GM18519 (cell line): ENCODE measurements at regions not wholly inside any gene's neighbourhood (a gene's known extent, or its start where the extent isn't known, plus 50 kb on each side); places are given as distances from the start of the nearest gene placed in this dataset.
"Not testable (repeated sequence)": the region's sequence is repeated elsewhere in the genome, so short reads cannot be mapped to it uniquely, and the experiment has no call there.

Source experiments
- ATAC-seq: cut with Tn5 transposase; IDR thresholded peaks from one replicate; pipeline ENCODE4 v1.9.1; 2021; ENCODE audit warnings: mild to moderate bottlenecking, moderate library complexity; ENCODE audit not compliant: unreplicated experiment, low FRiP score

GRCh38 chr7:131941291-131941690 is 384.9 kb upstream of the PODXL start:
- no peak for ATAC-seq

- ATAC-seq = no peak
These were observed 384.3 kb upstream of the PODXL start for GRCh38 chr7:131940621-131941165.

GRCh38 chr7:131938788-131939187 is 382.4 kb upstream of the PODXL start:
- ATAC-seq = not testable (repeated sequence)

- ATAC-seq = no peak
These were observed 381.4 kb upstream of the PODXL start for GRCh38 chr7:131937868-131938267.

GRCh38 chr7:131935180-131935579 is 378.8 kb upstream of the PODXL start:
- ATAC-seq = no peak

- no peak for ATAC-seq
These were observed 378.0 kb upstream of the PODXL start for GRCh38 chr7:131934452-131934851.

- no peak for ATAC-seq
These were observed 377.4 kb upstream of the PODXL start for GRCh38 chr7:131933751-131934289.

- not testable (repeated sequence) for ATAC-seq
These were observed 376.8 kb upstream of the PODXL start for GRCh38 chr7:131933219-131933618.

GRCh38 chr7:131932271-131932670 is 375.8 kb upstream of the PODXL start:
- ATAC-seq = no peak

GRCh38 chr7:131931370-131931769 is 374.9 kb upstream of the PODXL start:
- ATAC-seq = no peak

- ATAC-seq = no peak
These were observed 373.2 kb upstream of the PODXL start for GRCh38 chr7:131929632-131930031.

- no peak for ATAC-seq
These were observed 371.5 kb upstream of the PODXL start for GRCh38 chr7:131927770-131928423.

- ATAC-seq = no peak
These were observed 369.2 kb upstream of the PODXL start for GRCh38 chr7:131925636-131926035.

GRCh38 chr7:131924857-131925256 is 368.4 kb upstream of the PODXL start:
- ATAC-seq = peak; percentile 43

GRCh38 chr7:131922948-131923347 is 366.5 kb upstream of the PODXL start:
- not testable (repeated sequence) for ATAC-seq

GRCh38 chr7:131921016-131921415 is 364.6 kb upstream of the PODXL start:
- no peak for ATAC-seq

- ATAC-seq = peak; percentile 54
These were observed 363.7 kb upstream of the PODXL start for GRCh38 chr7:131919920-131920709.

GRCh38 chr7:131911112-131911511 is 354.7 kb upstream of the PODXL start:
- ATAC-seq = no peak

GRCh38 chr7:131909151-131909768 is 352.8 kb upstream of the PODXL start:
- ATAC-seq = no peak

- ATAC-seq = no peak
These were observed 352.3 kb upstream of the PODXL start for GRCh38 chr7:131908714-131909113.

GRCh38 chr7:131905471-131905973 is 349.1 kb upstream of the PODXL start:
- no peak for ATAC-seq
